K562 (cell line): ENCODE measurements at regions not wholly inside any gene's neighbourhood (a gene's known extent, or its start where the extent isn't known, plus 50 kb on each side); places are given as distances from the start of the nearest gene placed in this dataset.

Experiments used
- BCOR ChIP-seq: fragments of 450-650 bp; IDR thresholded peaks from 2 replicates; pipeline ENCODE4 v1.6.1; 2016
- CCNT2 ChIP-seq: IDR thresholded peaks from 2 replicates; pipeline ENCODE4 v1.6.1; 2011; ENCODE audit warnings: borderline replicate concordance, low read depth, mild to moderate bottlenecking, moderate library complexity, mixed read lengths, low read length; ENCODE audit not compliant: insufficient read length; ENCODE audit errors: extremely low read depth
- ELF4 ChIP-seq: fragments of 450-650 bp; formaldehyde crosslinking; IDR thresholded peaks from 2 replicates; pipeline ENCODE4 v1.4.0; 2022; ENCODE audit warnings: missing genetic modification characterization
- IRF9 ChIP-seq: fragments of 450-650 bp; IDR thresholded peaks from 2 replicates; pipeline ENCODE4 v1.6.1; 2016; ENCODE audit warnings: missing biosample characterization, missing genetic modification characterization
- MLLT1 ChIP-seq, 2 experiments: fragments of 450-650 bp; IDR thresholded peaks; 2 replicates each; pipeline ENCODE4 v1.6.1; 2016
- NCOA6 ChIP-seq: fragments of 450-650 bp; IDR thresholded peaks from 2 replicates; pipeline ENCODE4 v1.6.1; 2017; ENCODE audit warnings: mild to moderate bottlenecking
- PKNOX1 ChIP-seq: fragments of 450-650 bp; IDR thresholded peaks from 2 replicates; pipeline ENCODE4 v1.6.1; 2016
- RBBP5 ChIP-seq: fragments of 200-600 bp; sonication (generic); IDR thresholded peaks from 2 replicates; pipeline ENCODE4 v1.6.1; 2012; ENCODE audit warnings: borderline replicate concordance, mild to moderate bottlenecking, low read length, control low read depth, inconsistent platforms; ENCODE audit not compliant: insufficient read depth, poor library complexity, severe bottlenecking
- RBM22 ChIP-seq: fragments of 200-400 bp; formaldehyde crosslinking; IDR thresholded peaks from 2 replicates; pipeline ENCODE4 v1.6.1; 2018; ENCODE audit warnings: low read length, low read depth; ENCODE audit not compliant: poor library complexity, severe bottlenecking
- SIRT6 ChIP-seq: IDR thresholded peaks from one replicate; pipeline ENCODE4 v1.6.1; 2012; ENCODE audit warnings: low read depth, mild to moderate bottlenecking, control low read depth, inconsistent platforms, low read length, moderate library complexity
- TCF3 ChIP-seq: sonication (generic); formaldehyde crosslinking; IDR thresholded peaks from 2 replicates; pipeline ENCODE4 v1.4.0; 2020; ENCODE audit warnings: mild to moderate bottlenecking, missing genetic modification reagents
- YY1 ChIP-seq, 3 experiments: IDR thresholded peaks; 2 replicates each; pipeline ENCODE4 v1.6.1; 2011; ENCODE audit warnings: low read length in 2 of 3, mild to moderate bottlenecking in 2 of 3, moderate library complexity in 2 of 3, borderline replicate concordance in 1 of 3, control low read depth in 1 of 3, low read depth in 1 of 3; ENCODE audit not compliant: insufficient read depth in 3 of 3, insufficient replicate concordance in 2 of 3, control insufficient read depth in 1 of 3, insufficient read length in 1 of 3; ENCODE audit errors: extremely low read depth in 1 of 3
- ZNF764 ChIP-seq: fragments of 250-450 bp; sonication (Bioruptor Pico); IDR thresholded peaks from 2 replicates; pipeline ENCODE4 v1.4.0; 2020; ENCODE audit warnings: low read depth, mild to moderate bottlenecking, moderate library complexity
- TF ChIP-seq, protein P1 (sequence below): fragments of 250-450 bp; sonication (Bioruptor Pico); IDR thresholded peaks from 2 replicates; pipeline ENCODE4 v1.6.1; 2021; ENCODE audit warnings: mild to moderate bottlenecking

- peak; percentile 96 for TF ChIP-seq PKNOX1
- peak; percentile 78 to 81 for TF ChIP-seq MLLT1 (IDR thresholded peaks at IDR 0.05)
- peak; percentile 85 for TF ChIP-seq BCOR
- no peak for TF ChIP-seq ZNF764 (CRISPR knock-in tag)
- TF ChIP-seq ELF4 (CRISPR knock-in tag), result 0 out of 2 replicates have a peak, but pooled peaks have one; percentile 51
- peak; percentile 92 for TF ChIP-seq TCF3 (CRISPR knock-in tag)
- peak; percentile 89 for TF ChIP-seq NCOA6
- no peak for TF ChIP-seq RBM22
- no peak for TF ChIP-seq SIRT6
- TF ChIP-seq, protein P1, sequence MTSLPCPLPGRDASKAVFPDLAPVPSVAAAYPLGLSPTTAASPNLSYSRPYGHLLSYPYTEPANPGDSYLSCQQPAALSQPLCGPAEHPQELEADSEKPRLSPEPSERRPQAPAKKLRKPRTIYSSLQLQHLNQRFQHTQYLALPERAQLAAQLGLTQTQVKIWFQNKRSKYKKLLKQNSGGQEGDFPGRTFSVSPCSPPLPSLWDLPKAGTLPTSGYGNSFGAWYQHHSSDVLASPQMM (CRISPR knock-in tag), result no peak
- peak; percentile 58 for TF ChIP-seq RBBP5
- TF ChIP-seq IRF9 (tag), result no peak
- TF ChIP-seq CCNT2, result peak; percentile 99
- TF ChIP-seq YY1 (IDR thresholded peaks at IDR 0.05; ENCODE audit: borderline replicate concordance in 1 of 3, control insufficient read depth in 1 of 3, extremely low read depth in 1 of 3, insufficient read depth in 3 of 3, insufficient read length in 1 of 3, insufficient replicate concordance in 2 of 3, low read depth in 1 of 3, low read length in 2 of 3), result peak in 2 of 3 experiments; percentile 52 to 90
Observed at GRCh38 chr6:72560721-72561593, 60.9 kb upstream of the KCNQ5 start (continued).
